ENCODE measurements at regions not wholly inside any gene's neighbourhood (a gene's known extent, or its start where the extent isn't known, plus 50 kb on each side); places are given as distances from the start of the nearest gene placed in this dataset.

- TF ChIP-seq, protein P1, sequence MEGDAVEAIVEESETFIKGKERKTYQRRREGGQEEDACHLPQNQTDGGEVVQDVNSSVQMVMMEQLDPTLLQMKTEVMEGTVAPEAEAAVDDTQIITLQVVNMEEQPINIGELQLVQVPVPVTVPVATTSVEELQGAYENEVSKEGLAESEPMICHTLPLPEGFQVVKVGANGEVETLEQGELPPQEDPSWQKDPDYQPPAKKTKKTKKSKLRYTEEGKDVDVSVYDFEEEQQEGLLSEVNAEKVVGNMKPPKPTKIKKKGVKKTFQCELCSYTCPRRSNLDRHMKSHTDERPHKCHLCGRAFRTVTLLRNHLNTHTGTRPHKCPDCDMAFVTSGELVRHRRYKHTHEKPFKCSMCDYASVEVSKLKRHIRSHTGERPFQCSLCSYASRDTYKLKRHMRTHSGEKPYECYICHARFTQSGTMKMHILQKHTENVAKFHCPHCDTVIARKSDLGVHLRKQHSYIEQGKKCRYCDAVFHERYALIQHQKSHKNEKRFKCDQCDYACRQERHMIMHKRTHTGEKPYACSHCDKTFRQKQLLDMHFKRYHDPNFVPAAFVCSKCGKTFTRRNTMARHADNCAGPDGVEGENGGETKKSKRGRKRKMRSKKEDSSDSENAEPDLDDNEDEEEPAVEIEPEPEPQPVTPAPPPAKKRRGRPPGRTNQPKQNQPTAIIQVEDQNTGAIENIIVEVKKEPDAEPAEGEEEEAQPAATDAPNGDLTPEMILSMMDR (IDR thresholded peaks at IDR 0.05; ENCODE audit: low read length, missing control alignments): no peak
- DNase-seq (ENCODE audit: low read depth): no peak
- no peak overlapping the region for H3K4me3 ChIP-seq (replicated peaks; ENCODE audit: low read depth, low read length)
Observed at GRCh38 chr2:66331176-66331575, 103.7 kb upstream of the MEIS1 start.

- DNase-seq (ENCODE audit: low read depth): no peak
- TF ChIP-seq, protein P1 (IDR thresholded peaks at IDR 0.05; ENCODE audit: low read length, missing control alignments): no peak
- no peak overlapping the region for H3K4me3 ChIP-seq (replicated peaks; ENCODE audit: low read depth, low read length)
Observed at GRCh38 chr2:66329081-66329605, 105.8 kb upstream of the MEIS1 start.

DNA sequence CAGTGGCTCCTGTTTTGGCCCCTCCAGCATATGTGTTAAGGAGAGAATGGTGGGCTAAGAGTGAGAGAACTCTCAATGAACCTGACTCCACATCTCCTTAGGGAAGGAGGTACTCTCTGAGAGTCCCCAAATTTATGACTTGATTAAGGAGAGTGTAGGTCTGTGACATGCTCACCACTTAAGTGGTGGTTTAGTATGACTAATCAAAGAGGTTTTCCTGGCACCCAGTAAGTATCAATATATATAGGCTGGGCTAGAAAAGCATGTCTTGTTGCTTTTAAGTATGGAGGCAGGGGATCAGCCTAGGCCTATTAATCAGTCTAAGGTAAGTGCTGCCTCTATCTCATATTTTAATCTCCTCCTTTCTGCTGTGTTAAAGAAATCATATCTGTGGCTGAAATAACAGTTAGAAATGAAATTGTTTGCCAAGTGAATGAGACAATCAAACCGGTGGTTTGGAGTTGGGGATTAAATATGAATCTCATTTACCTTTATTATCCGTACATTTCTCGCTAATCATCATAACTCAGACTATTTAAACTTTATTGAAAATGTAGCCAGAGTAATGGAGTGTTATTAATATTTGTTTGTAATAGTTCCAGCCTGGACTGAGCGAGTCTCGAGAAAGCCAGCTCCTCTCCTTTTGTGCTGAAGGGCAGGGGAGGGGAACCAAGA is 107.7 kb upstream of the MEIS1 start:
- TF ChIP-seq, protein P1 (IDR thresholded peaks at IDR 0.05; ENCODE audit: low read length, missing control alignments): no peak
- DNase-seq (ENCODE audit: low read depth): no peak
- H3K4me3 ChIP-seq (replicated peaks; ENCODE audit: low read depth, low read length): no peak overlapping the region

- no peak for DNase-seq (ENCODE audit: low read depth)
- TF ChIP-seq, protein P1 (IDR thresholded peaks at IDR 0.05; ENCODE audit: low read length, missing control alignments): no peak
- no peak overlapping the region for H3K4me3 ChIP-seq (replicated peaks; ENCODE audit: low read depth, low read length)
Observed at GRCh38 chr2:66324909-66325528, 109.9 kb upstream of the MEIS1 start.

DNA sequence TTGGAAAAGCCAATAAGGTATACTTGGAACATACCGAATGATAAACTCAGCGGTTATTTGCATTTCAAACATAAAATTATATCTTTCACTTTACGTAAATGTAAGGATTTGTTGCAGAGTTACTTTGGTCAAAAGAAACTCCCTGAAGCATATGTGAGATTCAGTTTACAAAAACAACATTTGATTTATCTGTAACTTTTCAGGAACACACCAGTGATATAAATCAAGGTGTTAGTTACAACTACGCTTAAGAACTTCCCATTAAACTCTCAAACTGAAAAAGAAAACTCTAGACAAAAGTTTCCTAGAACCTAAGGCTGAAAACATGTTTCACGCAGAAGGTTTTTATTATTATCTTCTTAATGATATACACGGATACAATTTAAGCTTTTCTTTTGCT is 110.6 kb upstream of the MEIS1 start:
- DNase-seq (ENCODE audit: low read depth): no peak
- no peak overlapping the region for H3K4me3 ChIP-seq (replicated peaks; ENCODE audit: low read depth, low read length)

GRCh38 chr2:66323406-66323805 is 111.5 kb upstream of the MEIS1 start:
- no peak for DNase-seq (ENCODE audit: low read depth)
- TF ChIP-seq, protein P1 (IDR thresholded peaks at IDR 0.05; ENCODE audit: low read length, missing control alignments): no peak
- H3K4me3 ChIP-seq (replicated peaks; ENCODE audit: low read depth, low read length): no peak overlapping the region

More for the DNA sequence above, 110.6 kb upstream of the MEIS1 start:
- TF ChIP-seq, protein P1 (IDR thresholded peaks at IDR 0.05; ENCODE audit: low read length, missing control alignments): no peak

Data from fibroblast of pulmonary artery (primary cell).